AG10803 (cell line): ENCODE measurements at regions not wholly inside any gene's neighbourhood (a gene's known extent, or its start where the extent isn't known, plus 50 kb on each side); places are given as distances from the start of the nearest gene placed in this dataset.

Experiments
- DNase-seq: peaks from one replicate; pipeline ENCODE4 v3.0.0; 2010; ENCODE audit warnings: low read depth
- H3K4me3 ChIP-seq: 2 replicates; pipeline ENCODE4 v1.5.1; 2011; ENCODE audit warnings: mild to moderate bottlenecking, low read length, control low read depth
- CTCF ChIP-seq: conservative IDR thresholded peaks from 2 replicates; pipeline ENCODE4 v1.5.1; 2011; ENCODE audit warnings: mild to moderate bottlenecking, low read length, control low read depth, inconsistent platforms

DNA sequence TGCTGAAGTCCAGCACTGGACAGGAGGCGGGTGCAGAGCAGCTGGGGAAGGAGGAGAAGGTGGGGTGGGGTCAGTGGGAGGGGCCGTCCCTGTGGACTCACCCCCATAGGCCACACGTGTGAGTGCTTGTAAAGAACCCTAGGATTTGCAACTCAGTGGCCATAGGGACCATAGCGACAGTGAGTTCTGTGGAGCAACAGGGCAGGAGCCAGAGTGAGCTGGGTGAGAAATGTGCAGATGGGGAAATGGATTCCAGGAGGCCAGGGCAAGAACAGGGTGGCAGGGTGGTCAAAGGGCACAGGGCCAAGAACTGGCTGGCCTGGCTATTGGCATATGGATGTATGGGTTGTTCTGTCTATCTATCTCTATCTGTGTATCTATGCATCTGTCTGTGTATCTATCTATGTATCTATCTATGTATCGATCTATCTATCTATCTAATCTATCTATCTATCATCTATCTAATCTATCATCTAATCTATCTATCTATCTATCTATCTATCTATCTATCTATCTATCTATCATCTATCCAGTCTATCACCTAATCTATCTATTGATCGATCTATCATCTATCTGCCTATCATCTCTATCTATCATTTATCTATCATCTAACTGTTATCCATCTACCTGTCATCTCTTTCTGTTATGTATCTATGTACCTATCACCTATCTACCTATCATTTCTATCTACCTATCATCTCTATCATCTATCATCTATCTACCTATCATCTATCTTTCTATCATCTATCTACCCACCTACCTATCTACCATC is 889.0 kb downstream of the TBC1D22A start:
- no peak for TF ChIP-seq CTCF
- no peak for DNase-seq
- no peak overlapping the region for H3K4me3 ChIP-seq

- H3K4me3 ChIP-seq: no peak overlapping the region
- TF ChIP-seq CTCF: no peak
- no peak for DNase-seq
Measured at GRCh38 chr22:47647720-47648119, 885.3 kb downstream of the TBC1D22A start.

DNA sequence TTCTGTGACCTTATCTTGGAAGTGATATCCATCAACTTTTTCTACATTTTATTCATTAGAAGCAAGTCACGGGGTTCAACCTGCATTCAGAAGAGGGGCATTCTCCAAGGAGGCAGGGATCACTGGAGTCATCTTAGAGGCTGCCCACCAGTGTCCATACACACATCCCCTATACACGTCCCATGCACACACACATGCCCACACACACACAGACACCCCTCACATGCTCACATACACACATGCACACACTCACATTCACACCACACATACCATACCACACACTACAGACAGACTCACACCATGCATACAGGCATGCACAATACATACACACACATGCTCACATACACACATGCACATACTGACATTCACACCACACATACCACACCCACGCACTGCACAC is 884.7 kb downstream of the TBC1D22A start:
- no peak for DNase-seq
- TF ChIP-seq CTCF: no peak
- H3K4me3 ChIP-seq: no peak overlapping the region

- H3K4me3 ChIP-seq: no peak overlapping the region
- no peak for DNase-seq
- no peak for TF ChIP-seq CTCF
Measured at GRCh38 chr22:47645923-47646322, 883.5 kb downstream of the TBC1D22A start.

GRCh38 chr22:47645450-47645914 is 883.0 kb downstream of the TBC1D22A start:
- H3K4me3 ChIP-seq: no peak overlapping the region
- no peak for DNase-seq
- TF ChIP-seq CTCF: no peak

- no peak for DNase-seq
- no peak overlapping the region for H3K4me3 ChIP-seq
- no peak for TF ChIP-seq CTCF
Measured at GRCh38 chr22:47634347-47634746, 871.9 kb downstream of the TBC1D22A start.

- H3K4me3 ChIP-seq: no peak overlapping the region
- no peak for DNase-seq
- no peak for TF ChIP-seq CTCF
Measured at GRCh38 chr22:47633111-47633510, 870.7 kb downstream of the TBC1D22A start.
